Thyroid gland (tissue), 4 donors: ENCODE measurements at regions not wholly inside any gene's neighbourhood (a gene's known extent, or its start where the extent isn't known, plus 50 kb on each side); places are given as distances from the start of the nearest gene placed in this dataset.

Experiments
- CTCF ChIP-seq, 6 experiments: fragments of 200-600 bp in 3 of 6; fragments of 450-650 bp in 3 of 6; sonication (generic) in 3 of 6; IDR thresholded peaks; one replicate each; pipeline ENCODE4 v1.5.1; 2016 to 2019; ENCODE audit warnings: antibody characterized with exemption in 6 of 6, mild to moderate bottlenecking in 2 of 6, inconsistent platforms in 1 of 6, moderate library complexity in 1 of 6
- POLR2A ChIP-seq, 2 donors: fragments of 450-650 bp; IDR thresholded peaks; one replicate each; pipeline ENCODE4 v1.6.1; 2017; ENCODE audit warnings: antibody characterized with exemption in 2 of 2, mild to moderate bottlenecking in 2 of 2, moderate library complexity in 1 of 2

- TF ChIP-seq CTCF (IDR thresholded peaks at IDR 0.05) (no peak), POLR2A (IDR thresholded peaks at IDR 0.05) (no peak)
These were observed 87.4 kb downstream of the CBLL2 start for GRCh38 chrX:22360129-22360528.
